Gastrocnemius medialis (tissue), 4 donors: ENCODE measurements at regions not wholly inside any gene's neighbourhood (a gene's known extent, or its start where the extent isn't known, plus 50 kb on each side); places are given as distances from the start of the nearest gene placed in this dataset.

ENCODE experiments used
- ATAC-seq, 2 donors: fragments of 150-250 bp; one replicate each; pipeline ENCODE4 v1.9.1; 2016
- DNase-seq, 2 donors: peaks; one replicate each; pipeline ENCODE4 v3.0.0-alpha.2; 2019
- H3K27ac ChIP-seq, 4 donors: fragments of 200-600 bp; sonication (generic); 1 replicate in 1 of 4; 2 replicates in 3 of 4; pipeline ENCODE4 v1.5.1; 2016 to 2018; ENCODE audit warnings: mild to moderate bottlenecking in 2 of 4, moderate library complexity in 1 of 4
- H3K27me3 ChIP-seq, 3 donors: fragments of 200-600 bp; sonication (generic) in 2 of 3; 1 replicate in 1 of 3; 2 replicates in 2 of 3; pipeline versions ENCODE4 v1.5.1 to v1.6.0; 2016 to 2019; ENCODE audit warnings: mild to moderate bottlenecking in 1 of 3, moderate library complexity in 1 of 3
- H3K36me3 ChIP-seq, 2 donors: fragments of 200-600 bp; sonication (generic) in 1 of 2; one replicate each; pipeline ENCODE4 v1.5.1; 2017 to 2018
- H3K4me1 ChIP-seq, 2 donors: fragments of 200-600 bp; sonication (generic) in 1 of 2; one replicate each; pipeline ENCODE4 v1.5.1; 2016 to 2017; ENCODE audit warnings: mild to moderate bottlenecking in 2 of 2
- H3K4me3 ChIP-seq, 4 donors: fragments of 200-600 bp; sonication (generic) in 3 of 4; 1 replicate in 1 of 4; 2 replicates in 3 of 4; pipeline ENCODE4 v1.5.1; 2016 to 2019; ENCODE audit warnings: mild to moderate bottlenecking in 2 of 4
- H3K9me3 ChIP-seq, 3 donors: fragments of 200-600 bp; sonication (generic) in 2 of 3; 1 replicate in 1 of 3; 2 replicates in 2 of 3; pipeline ENCODE4 v1.5.1; 2016 to 2019
- POLR2A ChIP-seq, 2 donors: fragments of 450-650 bp; IDR thresholded peaks; one replicate each; pipeline ENCODE4 v1.6.1; 2017; ENCODE audit warnings: antibody characterized with exemption in 2 of 2, mild to moderate bottlenecking in 2 of 2, moderate library complexity in 2 of 2
- in situ Hi-C, 4 donors: fragments of 200-750 bp; cut with MboI; loops; one replicate each; pipeline versions ENCODE4 v1.15.0 to v1.8.0; 2017; ENCODE audit warnings: low sequenced_read_pairs in 4 of 4
- intact Hi-C: fragments of 100-400 bp; cut with DNase I; formaldehyde crosslinking; loops from one replicate; pipeline ENCODE4 v1.15.1; 2023; ENCODE audit warnings: low total_unique reads
- TF ChIP-seq, protein P1 (sequence below), 5 experiments: fragments of 450-650 bp in 3 of 5; fragments of 200-600 bp in 2 of 5; sonication (generic) in 2 of 5; IDR thresholded peaks in 4 of 5; conservative IDR thresholded peaks in 1 of 5; 1 replicate in 4 of 5; 2 replicates in 1 of 5; pipeline ENCODE4 v1.5.1; 2016 to 2019; ENCODE audit warnings: antibody characterized with exemption in 5 of 5, mild to moderate bottlenecking in 3 of 5, moderate library complexity in 3 of 5

DNA sequence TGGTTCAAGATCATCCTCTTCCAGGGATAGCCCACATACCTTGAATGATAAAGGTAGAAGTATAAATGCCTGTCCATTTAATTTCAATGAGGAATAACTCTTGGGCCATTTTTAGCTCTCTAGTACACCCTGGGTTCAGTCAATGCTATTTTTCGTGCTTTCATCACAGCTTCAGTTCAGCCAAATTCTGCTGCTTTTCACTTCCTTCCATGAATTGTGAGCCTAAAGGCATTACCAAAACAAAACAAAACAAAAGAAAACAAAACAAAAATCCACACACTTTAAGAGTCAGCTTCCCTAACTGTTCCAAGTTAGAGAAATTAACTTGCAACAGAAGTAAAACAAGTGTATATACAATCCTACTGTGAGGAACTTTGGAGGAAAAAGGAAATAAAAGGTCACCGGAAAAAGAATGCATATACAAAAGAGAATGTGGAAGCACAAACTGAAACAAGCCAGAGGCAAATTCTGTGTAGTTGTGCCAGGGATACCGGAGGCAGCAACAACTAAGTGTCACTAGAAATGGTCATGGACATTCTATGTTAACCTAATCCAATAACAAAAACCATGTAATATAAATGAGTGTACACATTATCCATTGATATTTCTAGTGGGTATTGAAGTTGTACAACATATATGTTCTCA lies 423.1 kb downstream of the KCTD8 start:
- Histone ChIP-seq H3K27me3 (no peaks in the 10 kb centered on the region), H3K9me3 (no peaks in the 10 kb centered on the region), H3K4me3 (no peak overlapping the region), H3K4me1 (no peaks in the 10 kb centered on the region), H3K36me3 (no peaks in the 10 kb centered on the region), H3K27ac (no peak overlapping the region)
- intact Hi-C loops (no loop called here), in situ Hi-C loops (no loop called here)
- ATAC-seq (no peak), DNase-seq (no peak)
- TF ChIP-seq POLR2A (IDR thresholded peaks at IDR 0.05): no peak

DNA sequence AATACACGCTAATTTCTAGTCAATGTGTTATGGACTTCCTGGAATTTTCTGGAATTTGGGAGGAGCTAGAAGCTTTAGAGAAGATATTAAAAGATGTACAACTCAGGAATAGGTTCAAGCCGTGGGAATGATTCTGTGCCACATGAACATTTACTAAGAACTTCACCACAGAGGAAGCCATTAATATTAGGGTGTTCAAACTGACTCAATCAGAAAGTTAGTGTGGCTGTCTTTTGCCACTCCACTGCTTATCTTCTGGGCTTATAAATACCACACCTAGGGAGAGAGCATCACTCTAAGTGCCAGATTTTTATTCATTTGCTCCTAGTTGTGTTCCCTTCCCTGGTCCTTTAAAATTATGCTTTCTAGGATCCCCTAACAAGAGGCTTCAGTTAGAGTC lies 409.8 kb downstream of the KCTD8 start:
- no peaks in the 10 kb centered on the region for H3K4me1 ChIP-seq
- in situ Hi-C loops: no loop called here
- TF ChIP-seq, protein P1, sequence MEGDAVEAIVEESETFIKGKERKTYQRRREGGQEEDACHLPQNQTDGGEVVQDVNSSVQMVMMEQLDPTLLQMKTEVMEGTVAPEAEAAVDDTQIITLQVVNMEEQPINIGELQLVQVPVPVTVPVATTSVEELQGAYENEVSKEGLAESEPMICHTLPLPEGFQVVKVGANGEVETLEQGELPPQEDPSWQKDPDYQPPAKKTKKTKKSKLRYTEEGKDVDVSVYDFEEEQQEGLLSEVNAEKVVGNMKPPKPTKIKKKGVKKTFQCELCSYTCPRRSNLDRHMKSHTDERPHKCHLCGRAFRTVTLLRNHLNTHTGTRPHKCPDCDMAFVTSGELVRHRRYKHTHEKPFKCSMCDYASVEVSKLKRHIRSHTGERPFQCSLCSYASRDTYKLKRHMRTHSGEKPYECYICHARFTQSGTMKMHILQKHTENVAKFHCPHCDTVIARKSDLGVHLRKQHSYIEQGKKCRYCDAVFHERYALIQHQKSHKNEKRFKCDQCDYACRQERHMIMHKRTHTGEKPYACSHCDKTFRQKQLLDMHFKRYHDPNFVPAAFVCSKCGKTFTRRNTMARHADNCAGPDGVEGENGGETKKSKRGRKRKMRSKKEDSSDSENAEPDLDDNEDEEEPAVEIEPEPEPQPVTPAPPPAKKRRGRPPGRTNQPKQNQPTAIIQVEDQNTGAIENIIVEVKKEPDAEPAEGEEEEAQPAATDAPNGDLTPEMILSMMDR (IDR thresholded peaks at IDR 0.05 in 4 of 5, conservative IDR thresholded peaks at IDR 0.05 in 1 of 5): no peak
- no peak for TF ChIP-seq POLR2A (IDR thresholded peaks at IDR 0.05)
- no peaks in the 10 kb centered on the region for H3K27me3 ChIP-seq
- DNase-seq: no peak
- no peak overlapping the region for H3K4me3 ChIP-seq
- intact Hi-C loops: no loop called here
- no peak for ATAC-seq
- H3K27ac ChIP-seq: no peak overlapping the region
- H3K9me3 ChIP-seq: no peaks in the 10 kb centered on the region
- no peaks in the 10 kb centered on the region for H3K36me3 ChIP-seq

DNA sequence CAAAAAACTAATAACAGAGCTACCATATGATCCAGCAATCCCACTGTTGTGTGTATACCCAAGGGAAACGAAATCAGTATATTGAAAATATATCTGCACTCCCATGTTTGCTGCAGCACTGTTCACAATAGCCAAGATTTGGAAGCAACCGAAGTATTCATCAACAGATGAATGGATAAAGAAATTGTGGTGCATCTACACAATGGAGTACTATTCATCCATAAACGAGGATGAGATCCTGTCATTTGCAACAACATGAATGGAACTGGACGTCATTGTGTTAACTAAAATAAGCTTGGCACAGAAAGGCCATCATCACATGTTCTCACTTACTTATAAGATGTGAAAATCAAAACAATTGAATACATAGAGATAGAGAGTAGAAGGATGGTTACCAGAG lies 402.1 kb downstream of the KCTD8 start:
- H3K4me1 ChIP-seq: no peaks in the 10 kb centered on the region
- H3K9me3 ChIP-seq: no peaks in the 10 kb centered on the region
- intact Hi-C loops (no loop called here), in situ Hi-C loops (no loop called here)
- DNase-seq: no peak
- no peaks in the 10 kb centered on the region for H3K36me3 ChIP-seq
- no peaks in the 10 kb centered on the region for H3K27me3 ChIP-seq
- no peak overlapping the region for H3K27ac ChIP-seq
- ATAC-seq: no peak
- H3K4me3 ChIP-seq: no peak overlapping the region
- TF ChIP-seq, protein P1 (IDR thresholded peaks at IDR 0.05 in 4 of 5, conservative IDR thresholded peaks at IDR 0.05 in 1 of 5): no peak
- no peak for TF ChIP-seq POLR2A (IDR thresholded peaks at IDR 0.05)

DNA sequence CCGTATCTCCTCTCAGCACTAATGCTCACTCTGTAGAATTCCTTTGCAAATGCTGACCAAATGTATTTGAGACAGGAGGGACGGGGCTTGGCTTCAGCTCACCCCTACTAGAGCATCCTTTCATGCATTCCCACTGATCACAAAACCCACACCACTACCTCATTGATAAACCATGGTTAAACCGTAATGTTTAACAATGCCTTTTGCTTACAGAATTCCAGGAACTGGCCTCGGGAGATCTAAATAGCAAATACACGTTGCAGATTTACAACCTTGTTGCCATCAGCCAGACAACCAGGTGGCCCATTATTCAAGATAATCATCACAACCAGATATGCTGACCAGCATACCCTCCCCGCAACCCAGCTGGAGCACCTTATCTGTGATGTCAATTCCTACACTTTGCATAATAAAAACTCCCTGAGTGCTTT lies 391.9 kb downstream of the KCTD8 start:
- in situ Hi-C loops (no loop called here), intact Hi-C loops (no loop called here)
- Histone ChIP-seq H3K36me3 (no peaks in the 10 kb centered on the region), H3K9me3 (no peaks in the 10 kb centered on the region), H3K4me1 (no peaks in the 10 kb centered on the region), H3K4me3 (no peak overlapping the region), H3K27me3 (no peaks in the 10 kb centered on the region), H3K27ac (no peak overlapping the region)
- no peak for DNase-seq
- no peak for TF ChIP-seq POLR2A (IDR thresholded peaks at IDR 0.05)
- TF ChIP-seq, protein P1 (IDR thresholded peaks at IDR 0.05 in 4 of 5, conservative IDR thresholded peaks at IDR 0.05 in 1 of 5): no peak
- ATAC-seq: no peak

DNA sequence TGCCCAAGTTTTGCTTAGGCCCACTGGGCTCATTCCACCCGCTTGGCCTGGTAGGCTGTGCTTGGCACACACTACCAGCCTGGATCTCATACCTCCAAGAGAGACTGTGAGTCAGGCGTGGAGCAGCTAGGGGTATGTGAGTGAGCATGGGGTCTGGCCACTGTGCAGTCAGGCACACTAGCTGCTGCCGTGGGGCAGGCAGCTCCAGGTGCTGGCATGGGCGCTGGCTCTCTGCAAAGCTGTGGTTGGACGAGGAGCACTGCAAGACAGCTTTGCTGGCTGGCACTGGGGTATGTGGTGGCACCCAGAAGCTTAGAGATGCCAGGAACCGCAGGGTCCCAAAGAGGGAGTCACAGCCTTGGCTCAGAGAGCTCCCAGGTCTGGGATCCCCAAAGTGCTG lies 377.8 kb downstream of the KCTD8 start:
- ATAC-seq (no peak), DNase-seq (no peak)
- Histone ChIP-seq H3K9me3 (no peaks in the 10 kb centered on the region), H3K27me3 (no peaks in the 10 kb centered on the region), H3K4me3 (no peak overlapping the region), H3K36me3 (no peaks in the 10 kb centered on the region), H3K27ac (no peak overlapping the region), H3K4me1 (no peaks in the 10 kb centered on the region)
- no peak for TF ChIP-seq POLR2A (IDR thresholded peaks at IDR 0.05)
- TF ChIP-seq, protein P1 (IDR thresholded peaks at IDR 0.05 in 4 of 5, conservative IDR thresholded peaks at IDR 0.05 in 1 of 5): no peak
- in situ Hi-C loops (no loop called here), intact Hi-C loops (no loop called here)
